ENCODE measurements at regions not wholly inside any gene's neighbourhood (a gene's known extent, or its start where the extent isn't known, plus 50 kb on each side); places are given as distances from the start of the nearest gene placed in this dataset.

DNA sequence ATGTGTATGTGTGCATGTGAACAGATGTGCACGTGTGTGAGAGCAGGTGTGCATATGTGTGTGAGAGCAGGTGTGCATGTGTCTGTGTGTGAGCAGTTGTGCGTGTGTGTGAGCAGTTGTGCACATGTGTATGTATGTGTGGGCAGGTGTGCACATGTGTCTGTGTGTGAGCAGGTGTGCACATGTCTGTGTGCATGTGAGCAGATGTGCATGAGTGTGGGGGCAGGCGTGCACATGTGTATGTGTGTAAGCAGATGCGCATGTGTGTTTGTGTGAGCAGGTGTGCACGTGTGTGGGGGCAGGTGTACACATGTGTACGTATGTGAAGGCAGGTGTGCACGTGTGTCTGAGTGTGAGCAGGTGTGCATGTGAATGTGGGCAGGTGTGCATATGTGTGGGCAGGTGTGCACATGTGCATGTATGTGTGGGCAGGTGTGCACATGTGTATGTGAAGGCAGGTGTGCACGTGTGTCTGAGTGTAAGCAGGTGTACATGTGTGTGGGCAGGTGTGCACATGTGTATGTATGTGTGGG lies 66.5 kb upstream of the LRPAP1 start:
- TF ChIP-seq RFX5 (IDR thresholded peaks at IDR 0.05) = no peak
- TF ChIP-seq, protein P1, sequence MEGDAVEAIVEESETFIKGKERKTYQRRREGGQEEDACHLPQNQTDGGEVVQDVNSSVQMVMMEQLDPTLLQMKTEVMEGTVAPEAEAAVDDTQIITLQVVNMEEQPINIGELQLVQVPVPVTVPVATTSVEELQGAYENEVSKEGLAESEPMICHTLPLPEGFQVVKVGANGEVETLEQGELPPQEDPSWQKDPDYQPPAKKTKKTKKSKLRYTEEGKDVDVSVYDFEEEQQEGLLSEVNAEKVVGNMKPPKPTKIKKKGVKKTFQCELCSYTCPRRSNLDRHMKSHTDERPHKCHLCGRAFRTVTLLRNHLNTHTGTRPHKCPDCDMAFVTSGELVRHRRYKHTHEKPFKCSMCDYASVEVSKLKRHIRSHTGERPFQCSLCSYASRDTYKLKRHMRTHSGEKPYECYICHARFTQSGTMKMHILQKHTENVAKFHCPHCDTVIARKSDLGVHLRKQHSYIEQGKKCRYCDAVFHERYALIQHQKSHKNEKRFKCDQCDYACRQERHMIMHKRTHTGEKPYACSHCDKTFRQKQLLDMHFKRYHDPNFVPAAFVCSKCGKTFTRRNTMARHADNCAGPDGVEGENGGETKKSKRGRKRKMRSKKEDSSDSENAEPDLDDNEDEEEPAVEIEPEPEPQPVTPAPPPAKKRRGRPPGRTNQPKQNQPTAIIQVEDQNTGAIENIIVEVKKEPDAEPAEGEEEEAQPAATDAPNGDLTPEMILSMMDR (IDR thresholded peaks at IDR 0.05) = no peak
- TF ChIP-seq ZFP36 (IDR thresholded peaks at IDR 0.05; ENCODE audit: borderline replicate concordance, partially characterized antibody) = no peak
- no peak for TF ChIP-seq RAD21 (conservative IDR thresholded peaks at IDR 0.05 in 1 of 2, IDR thresholded peaks at IDR 0.05 in 1 of 2)
- TF ChIP-seq, protein P2, sequence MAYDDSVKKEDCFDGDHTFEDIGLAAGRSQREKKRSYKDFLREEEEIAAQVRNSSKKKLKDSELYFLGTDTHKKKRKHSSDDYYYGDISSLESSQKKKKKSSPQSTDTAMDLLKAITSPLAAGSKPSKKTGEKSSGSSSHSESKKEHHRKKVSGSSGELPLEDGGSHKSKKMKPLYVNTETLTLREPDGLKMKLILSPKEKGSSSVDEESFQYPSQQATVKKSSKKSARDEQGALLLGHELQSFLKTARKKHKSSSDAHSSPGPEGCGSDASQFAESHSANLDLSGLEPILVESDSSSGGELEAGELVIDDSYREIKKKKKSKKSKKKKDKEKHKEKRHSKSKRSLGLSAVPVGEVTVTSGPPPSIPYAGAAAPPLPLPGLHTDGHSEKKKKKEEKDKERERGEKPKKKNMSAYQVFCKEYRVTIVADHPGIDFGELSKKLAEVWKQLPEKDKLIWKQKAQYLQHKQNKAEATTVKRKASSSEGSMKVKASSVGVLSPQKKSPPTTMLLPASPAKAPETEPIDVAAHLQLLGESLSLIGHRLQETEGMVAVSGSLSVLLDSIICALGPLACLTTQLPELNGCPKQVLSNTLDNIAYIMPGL (CRISPR knock-in tag; IDR thresholded peaks at IDR 0.05; ENCODE audit: borderline replicate concordance) = no peak
- no peak for TF ChIP-seq HDAC2 (IDR thresholded peaks at IDR 0.05)
- no peak for TF ChIP-seq USF2 (IDR thresholded peaks at IDR 0.05)
- TF ChIP-seq RARB (CRISPR knock-in tag; IDR thresholded peaks at IDR 0.05) = no peak
- TF ChIP-seq SREBF2 (IDR thresholded peaks at IDR 0.05) = no peak
- TF ChIP-seq HOXB13 (CRISPR knock-in tag; IDR thresholded peaks at IDR 0.05; ENCODE audit: low read depth) = no peak
- no peak for TF ChIP-seq EP300 (IDR thresholded peaks at IDR 0.05)
- no peak for TF ChIP-seq POLR2A (IDR thresholded peaks at IDR 0.05; ENCODE audit: low read length)

Measured in A549 (cell line).